HEK293T (cell line): ENCODE measurements at regions not wholly inside any gene's neighbourhood (a gene's known extent, or its start where the extent isn't known, plus 50 kb on each side); places are given as distances from the start of the nearest gene placed in this dataset.

Source experiments
- BHLHE40 ChIP-seq: fragments of 450-650 bp; IDR thresholded peaks from 2 replicates; pipeline ENCODE4 v1.6.1; 2016; ENCODE audit warnings: mild to moderate bottlenecking, moderate library complexity, borderline replicate concordance
- ELF4 ChIP-seq: fragments of 450-650 bp; IDR thresholded peaks from 2 replicates; pipeline ENCODE4 v1.6.1; 2017; ENCODE audit warnings: antibody characterized with exemption
- FOXK2 ChIP-seq: fragments of 450-650 bp; IDR thresholded peaks from 2 replicates; pipeline ENCODE4 v1.6.1; 2016; ENCODE audit warnings: mild to moderate bottlenecking

DNA sequence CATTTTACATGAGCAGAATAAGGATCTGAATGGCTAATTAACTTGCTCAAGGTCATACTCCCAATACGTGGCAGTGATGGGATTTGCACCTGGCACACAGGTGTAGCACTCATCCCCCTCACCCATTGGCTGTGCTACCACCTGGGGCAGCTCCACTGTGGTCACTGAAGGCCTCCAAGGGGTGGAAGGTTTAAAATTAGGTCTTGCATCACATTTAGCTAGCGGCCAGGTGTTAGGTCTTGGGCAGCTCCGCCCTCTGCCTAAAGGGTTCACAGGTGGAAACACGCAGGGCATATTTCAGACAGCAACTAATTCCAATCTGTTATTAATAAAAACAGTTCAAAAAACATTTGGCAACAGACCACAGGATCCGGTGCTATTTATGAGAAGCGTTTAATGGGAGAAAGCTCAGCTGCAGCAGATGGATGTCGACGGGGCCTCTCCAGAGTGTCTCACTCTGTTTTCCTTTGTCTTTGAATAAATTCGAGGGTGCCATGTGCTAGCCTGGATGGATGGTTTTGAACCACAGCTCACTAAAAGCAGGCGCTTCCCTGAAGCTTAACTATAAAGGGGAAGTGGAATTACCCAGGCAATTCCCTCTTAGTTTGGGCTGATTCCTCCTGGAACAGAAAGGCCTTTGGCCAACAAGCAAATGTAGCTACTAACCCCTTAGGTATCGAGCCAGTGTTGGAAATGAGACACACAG, 1017.6 kb downstream of the TYW1 start:
- TF ChIP-seq ELF4, result no peak
- no peak for TF ChIP-seq BHLHE40
- TF ChIP-seq FOXK2, result no peak
